ENCODE measurements at regions not wholly inside any gene's neighbourhood (a gene's known extent, or its start where the extent isn't known, plus 50 kb on each side); places are given as distances from the start of the nearest gene placed in this dataset.
"Not testable (repeated sequence)": the region's sequence is repeated elsewhere in the genome, so short reads cannot be mapped to it uniquely, and the experiment has no call there.

DNA sequence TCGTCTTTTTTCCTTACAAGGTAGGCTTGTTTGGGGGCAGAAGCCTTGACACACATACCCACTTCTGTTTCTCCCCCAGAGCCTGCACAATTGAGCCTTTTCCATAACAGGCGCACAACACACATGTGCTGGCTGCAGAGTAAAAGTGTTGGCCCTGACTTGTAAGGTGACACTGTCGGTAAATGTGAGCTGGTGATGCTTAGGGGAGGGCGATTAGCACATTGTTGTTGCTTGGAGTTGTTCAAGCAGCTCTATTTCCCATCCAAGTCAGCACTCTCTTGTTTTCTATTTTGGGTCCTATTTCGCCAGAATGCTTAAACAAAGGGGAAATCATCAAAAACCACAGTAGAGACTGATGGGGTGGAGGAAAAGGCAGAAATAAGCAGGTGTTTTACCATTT, 51.9 kb upstream of the PTPRJ start:
- DNase-seq = no peak

GRCh38 chr11:47924184-47924691, 56.1 kb upstream of the PTPRJ start:
- no peak for DNase-seq

DNA sequence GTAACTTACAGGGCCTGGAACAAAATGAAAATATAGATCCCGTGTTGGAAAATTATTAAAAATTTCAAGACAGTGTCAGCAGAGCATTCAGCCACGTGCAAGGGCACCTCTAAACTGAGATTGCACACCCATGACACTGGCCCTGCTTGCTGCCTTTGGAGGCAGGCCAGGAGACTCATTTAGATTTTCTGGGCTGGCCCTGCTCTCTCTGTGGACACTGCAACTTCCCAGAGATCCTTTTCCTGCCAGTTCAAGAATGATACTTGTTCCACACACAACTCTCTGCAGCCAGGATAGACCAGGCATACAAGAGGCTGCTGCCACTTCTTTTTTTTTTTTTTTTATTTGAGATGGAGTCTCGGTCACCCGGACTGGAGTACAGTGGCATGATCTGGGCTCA, 56.7 kb upstream of the PTPRJ start:
- no peak for DNase-seq

GRCh38 chr11:47921080-47921555, 59.2 kb upstream of the PTPRJ start:
- DNase-seq = not testable (repeated sequence)

- no peak for DNase-seq
Measured at GRCh38 chr11:47918882-47919495, 61.4 kb upstream of the PTPRJ start.

DNA sequence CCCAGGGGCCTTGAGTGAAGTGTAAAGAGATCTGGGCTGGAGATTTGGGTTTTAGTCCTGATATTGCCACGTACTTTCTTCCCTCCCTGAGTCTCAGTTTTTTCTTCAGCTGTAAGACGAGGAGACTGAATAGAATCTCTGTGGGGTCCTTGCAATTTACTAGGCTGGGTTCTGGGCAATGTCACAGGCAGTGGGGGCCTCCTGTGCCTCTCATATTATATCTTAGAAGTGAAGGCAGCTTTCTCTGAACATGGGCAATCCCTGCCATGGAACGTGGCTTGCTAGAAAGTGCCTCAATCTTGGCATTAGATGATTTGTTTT, 62.0 kb upstream of the PTPRJ start:
- no peak for DNase-seq

GRCh38 chr11:47917599-47918369, 62.6 kb upstream of the PTPRJ start:
- DNase-seq = peak; percentile 28

- DNase-seq = no peak
Measured at GRCh38 chr11:47916361-47916841, 64.0 kb upstream of the PTPRJ start.

DNA sequence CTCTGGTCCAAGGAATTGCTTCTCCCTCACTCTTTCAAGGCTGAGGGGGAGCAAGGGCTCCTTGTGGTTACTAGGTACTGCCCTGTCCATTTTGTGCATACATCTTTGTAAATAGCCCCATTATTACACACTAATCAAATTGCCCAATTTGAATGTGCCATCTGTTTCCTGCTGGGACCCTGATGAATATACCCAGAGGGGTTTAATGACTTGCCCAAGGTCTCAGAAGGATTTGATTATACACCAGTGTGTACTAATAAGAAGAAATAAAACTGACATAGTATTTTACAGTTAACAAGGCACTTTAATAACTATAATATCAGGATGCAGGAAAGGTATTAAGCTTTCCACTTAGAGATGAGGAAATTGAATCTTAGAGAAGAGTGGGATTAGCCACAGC, 64.6 kb upstream of the PTPRJ start:
- peak; percentile 58 for DNase-seq

GRCh38 chr11:47915374-47915773, 65.0 kb upstream of the PTPRJ start:
- peak; percentile 58 for DNase-seq

- DNase-seq = no peak
Measured at GRCh38 chr11:47914743-47915142, 65.6 kb upstream of the PTPRJ start.

DNA sequence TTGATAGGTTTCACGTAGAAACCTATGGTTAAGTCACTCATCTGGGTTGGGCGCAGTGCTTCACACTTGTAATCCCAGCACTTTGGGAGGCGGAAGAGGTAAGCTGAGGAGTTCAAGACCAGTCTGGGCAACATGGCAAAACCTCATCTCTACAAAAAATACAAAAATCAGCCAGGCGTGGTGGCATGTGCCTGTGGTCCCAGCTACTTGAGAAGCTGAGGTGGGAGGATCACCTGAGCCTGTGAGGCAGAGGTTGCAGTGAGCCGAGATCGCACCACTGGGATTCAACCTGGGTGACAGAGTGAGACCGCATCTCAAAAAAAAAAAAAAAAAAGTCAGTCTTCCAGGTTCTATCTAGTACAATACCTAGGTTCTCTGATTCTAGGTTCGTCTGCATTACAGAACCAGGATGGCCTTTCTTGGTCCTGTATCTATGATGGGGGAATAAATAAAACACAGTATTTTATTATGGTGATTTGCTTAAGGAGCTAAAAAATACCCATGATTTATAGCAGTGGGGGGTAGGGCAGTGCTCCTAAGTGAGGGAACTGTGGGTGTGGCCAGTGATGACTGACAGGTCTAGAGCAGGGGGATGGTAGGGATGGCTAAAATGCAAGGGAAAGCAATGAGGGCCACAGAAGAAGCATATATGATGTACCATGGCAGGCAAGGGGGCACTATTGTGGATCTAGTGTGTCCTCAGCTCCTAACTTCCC, 65.5 kb upstream of the NUP160 start:
- DNase-seq = no peak

GRCh38 chr11:47912843-47913437, 64.8 kb upstream of the NUP160 start:
- DNase-seq = no peak

DNA sequence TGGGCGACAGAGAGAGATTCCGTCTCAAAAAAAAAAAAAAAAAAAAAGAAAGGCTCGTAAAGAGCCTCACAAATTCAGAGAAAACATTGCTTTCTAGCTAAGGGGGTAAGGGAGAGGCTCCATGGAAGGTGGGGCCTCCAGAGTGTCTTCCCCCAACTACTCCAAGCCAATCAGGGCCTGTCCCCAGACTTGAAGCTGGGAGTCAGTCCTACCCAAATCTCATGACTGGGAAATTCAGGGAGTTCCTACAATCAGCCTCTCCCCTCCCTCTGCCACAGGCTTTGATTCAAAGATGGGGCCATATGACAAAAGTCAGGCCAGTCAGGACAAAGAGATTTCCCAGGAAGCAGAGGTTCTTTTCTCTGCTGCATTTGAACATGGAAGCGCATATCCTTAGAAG, 63.0 kb upstream of the NUP160 start:
- DNase-seq = no peak

DNA sequence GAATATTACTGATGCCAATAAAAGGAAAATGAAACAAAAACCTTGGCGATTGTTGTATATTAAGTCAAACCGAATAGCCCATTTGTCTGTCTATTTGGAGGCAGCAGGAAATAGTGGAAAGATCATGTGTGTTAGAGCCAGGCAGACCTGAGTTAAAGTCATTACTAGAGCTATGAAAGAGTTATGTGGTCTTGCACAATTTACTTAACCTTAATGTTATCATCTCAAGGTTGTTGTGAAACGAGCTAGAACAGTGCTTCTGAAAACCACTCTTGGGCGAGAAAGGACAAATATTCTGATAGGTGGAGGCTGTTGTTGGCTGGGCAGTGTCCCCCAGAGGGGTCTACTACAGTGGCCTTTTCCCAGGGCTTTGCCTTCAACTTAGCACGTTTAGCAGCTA, 60.0 kb upstream of the NUP160 start:
- DNase-seq = no peak

- no peak for DNase-seq
Measured at GRCh38 chr11:47907499-47907898, 59.3 kb upstream of the NUP160 start.

DNA sequence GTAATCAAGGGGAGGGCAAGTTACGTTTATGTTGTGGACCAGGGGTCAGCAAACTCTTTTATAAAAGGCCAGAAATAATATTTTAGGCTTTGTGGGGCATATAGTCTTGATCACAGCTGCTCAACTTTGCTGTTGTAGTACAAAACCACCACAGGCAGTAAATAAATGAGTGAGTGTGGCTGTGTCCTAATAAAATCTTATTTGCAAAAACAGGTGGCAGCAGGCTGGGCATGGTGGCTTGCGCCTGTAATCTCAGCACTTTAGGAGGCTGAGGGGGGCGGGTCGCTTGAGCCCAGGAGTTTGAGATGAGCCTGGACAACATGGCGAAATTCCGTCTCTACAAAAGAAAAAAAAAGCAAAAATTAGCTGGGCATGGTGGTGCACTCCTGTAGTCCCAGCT, 57.9 kb upstream of the NUP160 start:
- DNase-seq = no peak

DNA sequence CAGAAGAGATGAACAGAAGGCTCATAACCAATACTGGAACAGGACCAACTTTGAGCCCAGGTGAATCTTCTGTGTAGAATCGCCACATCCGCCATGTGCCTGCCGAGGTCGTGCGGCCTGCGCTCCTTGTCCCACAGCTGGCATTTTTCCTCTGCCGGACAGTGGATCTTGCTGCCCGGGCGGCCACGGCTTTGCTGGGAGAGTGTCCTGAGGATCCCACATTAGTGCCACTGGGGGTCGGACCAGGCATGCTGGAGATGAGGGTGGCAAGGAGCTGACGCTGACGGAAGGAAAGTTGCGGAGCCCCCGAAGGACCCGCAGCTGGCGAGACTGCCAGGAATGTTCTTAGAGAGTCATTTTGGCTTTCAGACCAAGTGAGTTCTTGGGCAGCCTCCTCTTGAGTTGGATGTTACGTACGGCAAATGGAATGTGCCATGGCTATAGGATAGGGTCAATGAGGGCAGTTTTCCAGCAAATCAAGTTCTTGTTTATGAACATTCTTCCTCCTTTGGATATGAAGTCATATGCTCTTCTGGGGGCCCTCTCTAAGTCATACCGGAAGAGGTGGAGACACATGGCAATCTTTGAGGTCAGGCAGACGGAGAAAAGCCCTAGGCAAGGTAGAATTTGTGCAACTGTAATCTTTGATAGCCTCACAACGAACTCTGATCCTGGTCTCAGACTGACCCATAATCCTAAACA, 57.4 kb upstream of the NUP160 start:
- no peak for DNase-seq

DNA sequence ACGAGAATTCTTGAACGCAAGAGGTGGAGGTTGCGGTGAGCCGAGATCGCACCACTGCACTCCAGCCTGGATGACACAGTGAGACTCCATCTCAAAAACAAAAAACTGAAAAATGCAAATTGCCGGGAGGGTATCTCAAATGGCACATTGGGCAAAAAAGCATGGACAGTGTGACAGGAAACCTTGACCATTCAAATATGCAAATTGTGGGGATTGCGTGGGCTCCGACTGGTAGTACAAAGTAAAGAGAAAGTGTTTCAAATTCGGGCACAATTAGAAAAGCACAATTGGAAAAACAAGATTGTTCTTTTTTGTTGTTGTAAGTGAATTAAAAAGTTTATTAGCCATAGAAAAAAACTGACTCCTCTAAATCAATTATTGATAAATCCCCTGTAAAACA, 56.7 kb upstream of the NUP160 start:
- no peak for DNase-seq

DNA sequence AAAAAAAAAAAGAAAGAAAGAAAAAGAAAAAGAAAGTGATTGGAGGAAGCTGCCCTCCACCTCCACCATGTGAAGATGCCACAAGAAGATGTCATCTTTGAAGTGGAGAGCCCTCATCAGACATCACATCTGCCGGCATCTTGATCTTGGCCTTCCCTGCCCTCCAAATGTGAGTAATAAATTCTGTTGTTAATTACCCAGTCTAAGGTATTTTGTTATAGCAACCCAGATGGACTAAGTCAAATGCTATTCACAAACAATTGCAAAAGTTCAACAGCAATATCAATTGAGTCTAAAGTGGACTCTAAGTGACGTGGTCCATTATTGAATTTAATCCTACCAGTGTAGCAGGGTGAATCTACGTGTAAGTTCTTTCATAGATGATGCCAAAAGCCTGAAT, 55.9 kb upstream of the NUP160 start:
- no peak for DNase-seq

- no peak for DNase-seq
Measured at GRCh38 chr11:47899801-47900200, 51.7 kb upstream of the NUP160 start.

Data from NCI-H146 (cell line).